Bronchial epithelial cell (primary cell): ENCODE measurements at regions not wholly inside any gene's neighbourhood (a gene's known extent, or its start where the extent isn't known, plus 50 kb on each side); places are given as distances from the start of the nearest gene placed in this dataset.

ENCODE experiments used
- DNase-seq: peaks from one replicate; pipeline ENCODE4 v3.0.0-alpha.2; 2010; ENCODE audit warnings: low read depth
- FAIRE-seq: peaks from 2 replicates; lab custom pipeline; 2011; peaks lifted over from hg19 to GRCh38; lab: Jason Lieb, UNC
- H3K27me3 ChIP-seq: 2 replicates; pipeline ENCODE4 v1.5.1; 2011; ENCODE audit warnings: low read length; ENCODE audit not compliant: control insufficient read depth, insufficient read depth
- H3K36me3 ChIP-seq: 2 replicates; pipeline ENCODE4 v1.5.1; 2011; ENCODE audit warnings: low read length; ENCODE audit not compliant: control insufficient read depth, insufficient read depth
- H3K4me3 ChIP-seq: 2 replicates; pipeline ENCODE4 v1.5.1; 2011; ENCODE audit warnings: mild to moderate bottlenecking, low read depth, low read length, control low read depth
- CTCF ChIP-seq: IDR thresholded peaks from 2 replicates; pipeline ENCODE4 v1.5.1; 2011; ENCODE audit warnings: mild to moderate bottlenecking, moderate library complexity, low read length, control low read depth, inconsistent platforms; ENCODE audit not compliant: insufficient read depth, severe bottlenecking

DNA sequence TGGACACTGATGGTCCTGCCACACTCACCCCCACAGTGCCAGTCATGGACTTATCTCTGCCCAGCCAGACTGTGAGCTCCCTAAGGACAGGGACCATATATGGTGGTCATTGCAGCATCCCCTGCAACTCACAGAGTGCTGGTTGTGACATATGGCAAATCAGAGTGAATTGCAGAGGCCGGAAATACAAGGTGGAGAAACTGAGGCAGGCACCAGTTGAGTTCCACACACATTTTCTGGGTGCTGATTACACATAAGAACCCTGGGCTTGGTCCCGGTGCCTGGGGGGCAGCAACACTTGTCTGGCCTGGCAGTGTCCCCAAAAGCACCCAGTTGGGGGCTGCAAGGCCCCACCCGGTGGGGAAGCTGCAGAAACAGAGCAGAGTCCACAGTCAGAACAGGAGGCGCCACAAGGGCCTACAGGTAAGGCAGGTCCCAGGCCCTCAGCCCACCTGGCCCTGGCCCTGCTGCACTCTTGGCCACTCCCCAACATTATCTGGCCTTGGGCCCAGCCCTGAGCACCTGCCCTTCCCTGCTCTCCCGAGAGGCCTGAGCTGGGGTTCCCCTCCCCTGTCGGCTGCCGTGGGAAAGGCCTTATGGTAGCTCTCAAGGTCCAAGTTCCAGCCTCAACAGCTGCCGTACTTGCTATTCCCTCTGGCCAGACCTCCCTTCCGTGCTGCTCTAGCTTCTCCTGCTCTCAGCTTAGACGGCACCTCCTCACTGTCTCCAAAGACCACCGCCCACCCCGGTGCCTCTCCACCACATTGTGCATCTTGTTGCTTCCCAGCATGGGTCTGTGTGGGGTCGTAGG is 140.8 kb upstream of the PTPN1 start:
- no peak for FAIRE-seq
- DNase-seq: no peak
- no peak for TF ChIP-seq CTCF
- no peak overlapping the region for H3K4me3 ChIP-seq
- no peaks in the 10 kb centered on the region for H3K27me3 ChIP-seq
- no peaks in the 10 kb centered on the region for H3K36me3 ChIP-seq

- H3K36me3 ChIP-seq: no peaks in the 10 kb centered on the region
- no peak overlapping the region for H3K4me3 ChIP-seq
- no peak for TF ChIP-seq CTCF
- no peak for FAIRE-seq
- no peaks in the 10 kb centered on the region for H3K27me3 ChIP-seq
- no peak for DNase-seq
These were observed 140.1 kb upstream of the PTPN1 start for GRCh38 chr20:50370036-50370566.

- no peak for FAIRE-seq
- no peaks in the 10 kb centered on the region for H3K36me3 ChIP-seq
- no peak for TF ChIP-seq CTCF
- H3K4me3 ChIP-seq: no peak overlapping the region
- DNase-seq: peak; percentile 80
- no peaks in the 10 kb centered on the region for H3K27me3 ChIP-seq
These were observed 138.1 kb upstream of the PTPN1 start for GRCh38 chr20:50371878-50372769.

DNA sequence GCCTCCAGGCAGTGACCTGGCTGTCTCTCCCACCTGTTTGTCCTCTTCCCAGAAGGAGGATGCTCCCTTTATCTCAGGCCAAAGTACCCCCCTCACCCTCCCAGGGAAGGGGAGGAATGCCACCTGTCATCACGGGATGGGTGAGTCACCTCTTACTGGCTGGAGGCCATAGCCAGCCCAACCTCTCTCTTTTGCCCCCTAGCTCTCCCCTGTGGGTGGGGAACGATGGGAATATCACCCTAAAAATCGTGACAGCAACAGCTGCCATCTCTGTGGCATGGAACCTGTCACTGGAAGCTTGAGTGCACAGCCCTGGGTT is 137.5 kb upstream of the PTPN1 start:
- H3K27me3 ChIP-seq: no peaks in the 10 kb centered on the region
- DNase-seq (no peak), FAIRE-seq (no peak)
- no peaks in the 10 kb centered on the region for H3K36me3 ChIP-seq
- TF ChIP-seq CTCF: no peak
- no peak overlapping the region for H3K4me3 ChIP-seq

DNA sequence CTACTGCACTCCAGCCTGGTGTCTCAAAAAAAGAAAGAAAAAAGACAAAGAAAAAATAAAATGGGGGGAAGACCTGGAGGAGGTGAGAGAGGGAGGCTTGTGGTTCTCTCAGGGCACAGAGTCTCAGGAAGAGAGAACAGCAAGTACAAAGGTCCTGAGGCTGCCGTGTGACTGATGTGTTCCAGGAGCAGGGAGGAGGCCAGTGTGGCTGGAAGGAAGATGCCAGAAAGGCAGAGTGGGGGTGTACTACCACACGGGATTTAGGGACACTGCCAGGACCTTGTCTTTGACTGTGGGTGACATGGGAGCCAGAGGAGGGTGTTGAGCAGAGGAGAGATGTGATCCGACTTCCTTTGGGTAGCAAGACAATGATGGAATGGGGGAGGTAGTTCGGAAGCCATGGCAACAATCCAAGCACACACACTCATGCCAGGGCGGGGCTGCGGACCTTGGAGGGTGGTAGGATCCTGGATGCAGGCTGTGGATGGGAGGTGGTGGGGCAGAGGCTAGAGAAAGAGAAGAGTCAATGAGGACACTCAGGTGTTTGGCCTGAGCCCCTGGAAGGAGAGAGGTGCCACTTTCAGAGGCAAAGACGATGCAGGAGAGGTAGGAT is 136.4 kb upstream of the PTPN1 start:
- TF ChIP-seq CTCF: no peak
- no peaks in the 10 kb centered on the region for H3K36me3 ChIP-seq
- FAIRE-seq (no peak), DNase-seq (peak; percentile 68)
- no peaks in the 10 kb centered on the region for H3K27me3 ChIP-seq
- H3K4me3 ChIP-seq: no peak overlapping the region
